B cell (primary cell): ENCODE measurements at regions not wholly inside any gene's neighbourhood (a gene's known extent, or its start where the extent isn't known, plus 50 kb on each side); places are given as distances from the start of the nearest gene placed in this dataset.

ENCODE experiments used
- ATAC-seq: fragments of 200-7000 bp; cut with Tn5 transposase; one replicate; pipeline ENCODE4 v1.10.0; 2021; ENCODE audit warnings: low read depth, mild to moderate bottlenecking, moderate number of reproducible peaks, moderate library complexity
- CTCF ChIA-PET: fragments of 350-600 bp; sonication (Branson Sonifier 250); formaldehyde crosslinking; loops from one replicate; lab custom pipeline; 2021; ENCODE audit warnings: antibody characterized with exemption, inconsistent platforms; lab: Charles Lee
- POLR2A ChIA-PET: fragments of 350-600 bp; sonication (Branson Sonifier 250); formaldehyde crosslinking; loops from one replicate; lab custom pipeline; 2021; ENCODE audit warnings: antibody characterized with exemption; lab: Charles Lee
- DNase-seq: peaks from one replicate; pipeline ENCODE4 v3.0.0; 2013
- H2AFZ ChIP-seq: 2 replicates; pipeline ENCODE4 v1.6.1; 2012; ENCODE audit warnings: mild to moderate bottlenecking, low read depth, low read length; ENCODE audit not compliant: insufficient read depth, poor library complexity, severe bottlenecking
- H3K27ac ChIP-seq, 2 donors: 1 replicate in 1 of 2; 2 replicates in 1 of 2; pipeline ENCODE4 v1.5.1; 2012 to 2013; ENCODE audit warnings: low read length in 2 of 2, mild to moderate bottlenecking in 2 of 2, moderate library complexity in 1 of 2
- H3K27me3 ChIP-seq, 4 experiments: fragments of 200-600 bp in 1 of 4; sonication (generic) in 1 of 4; replicated peaks in 1 of 4; 1 replicate in 2 of 4; 2 replicates in 2 of 4; pipeline versions ENCODE4 v1.6.1 to v1.7.0; 2013 to 2016; ENCODE audit warnings: low read length in 3 of 4, mild to moderate bottlenecking in 2 of 4, mixed read lengths in 1 of 4, moderate library complexity in 1 of 4; ENCODE audit not compliant: insufficient read depth in 4 of 4, control insufficient read depth in 3 of 4; ENCODE audit errors: control extremely low read depth in 1 of 4
- H3K36me3 ChIP-seq, 2 experiments: replicated peaks in 1 of 2; 1 replicate in 1 of 2; 2 replicates in 1 of 2; pipeline versions ENCODE4 v1.6.1 to v1.7.1; 2013; ENCODE audit warnings: low read length in 1 of 2; ENCODE audit not compliant: insufficient read depth in 2 of 2, control insufficient read depth in 1 of 2; ENCODE audit errors: control extremely low read depth in 1 of 2, extremely low read depth in 1 of 2
- H3K4me1 ChIP-seq, 2 donors: fragments of 200-600 bp in 1 of 2; sonication (generic) in 1 of 2; 1 replicate in 1 of 2; 2 replicates in 1 of 2; pipeline versions ENCODE4 v1.5.1 to v1.6.1; 2013 to 2017; ENCODE audit warnings: low read length in 2 of 2; ENCODE audit not compliant: control insufficient read depth in 2 of 2, insufficient read depth in 2 of 2
- H3K4me2 ChIP-seq: replicated peaks from 2 replicates; pipeline ENCODE3; 2012; ENCODE audit warnings: mild to moderate bottlenecking, low read depth, low read length; ENCODE audit not compliant: poor library complexity, severe bottlenecking
- H3K4me3 ChIP-seq, 5 experiments: fragments of 200-600 bp in 1 of 5; sonication (generic) in 1 of 5; 1 replicate in 3 of 5; 2 replicates in 2 of 5; pipeline versions ENCODE4 v1.5.1 to v1.7.0; 2011 to 2016; ENCODE audit warnings: low read length in 4 of 5, mild to moderate bottlenecking in 4 of 5, low read depth in 2 of 5, control low read depth in 1 of 5, moderate library complexity in 1 of 5; ENCODE audit not compliant: insufficient read depth in 1 of 5; ENCODE audit errors: control extremely low read depth in 1 of 5, extremely low read depth in 1 of 5
- H3K79me2 ChIP-seq: fragments of 200-600 bp; sonication (generic); one replicate; pipeline ENCODE4 v1.6.0; 2016; ENCODE audit warnings: low read length; ENCODE audit not compliant: control insufficient read depth, insufficient read depth
- H3K9ac ChIP-seq: fragments of 200-600 bp; sonication (generic); 2 replicates; pipeline ENCODE4 v1.6.1; 2017; ENCODE audit warnings: mild to moderate bottlenecking, low read length, moderate library complexity
- H3K9me3 ChIP-seq, 3 donors: one replicate each; pipeline versions ENCODE4 v1.6.1 to v1.7.1; 2013; ENCODE audit warnings: low read length in 2 of 3; ENCODE audit not compliant: control insufficient read depth in 2 of 3, insufficient read depth in 1 of 3; ENCODE audit errors: control extremely low read depth in 1 of 3
- H4K20me1 ChIP-seq: 2 replicates; pipeline ENCODE4 v1.6.0; 2012; ENCODE audit warnings: mild to moderate bottlenecking, low read length; ENCODE audit not compliant: insufficient read depth, control insufficient read depth, poor library complexity, severe bottlenecking
- H3K27ac Mint-ChIP-seq: one replicate; pipeline ENCODE4 v1.8.0; 2021; ENCODE audit warnings: mixed read lengths
- H3K27me3 Mint-ChIP-seq: one replicate; pipeline ENCODE4 v1.8.0; 2021; ENCODE audit warnings: mixed read lengths
- H3K4me1 Mint-ChIP-seq: one replicate; pipeline ENCODE4 v1.8.0; 2021; ENCODE audit warnings: mixed read lengths
- H3K4me3 Mint-ChIP-seq: one replicate; pipeline ENCODE4 v1.8.0; 2021; ENCODE audit warnings: mixed read lengths
- H3K9me3 Mint-ChIP-seq: one replicate; pipeline ENCODE4 v1.8.0; 2022; ENCODE audit warnings: mixed read lengths; ENCODE audit not compliant: insufficient read depth
- CTCF ChIP-seq: fragments of 200-600 bp; IDR thresholded peaks from one replicate; pipeline ENCODE4 v1.8.0; 2022; ENCODE audit warnings: antibody characterized with exemption, mild to moderate bottlenecking
- EZH2 ChIP-seq: IDR thresholded peaks from 2 replicates; pipeline ENCODE4 v1.6.1; 2012; ENCODE audit warnings: borderline replicate concordance, low read depth, mild to moderate bottlenecking, moderate library complexity, low read length; ENCODE audit not compliant: insufficient read depth, poor library complexity, severe bottlenecking
- WGBS: methylation state at CpG from one replicate; pipeline ENCODE4 v1.1.5; 2013; ENCODE audit warnings: missing lambda C conversion rate; ENCODE audit not compliant: insufficient coverage; 5-methylcytosine and 5-hydroxymethylcytosine counted together
- intact Hi-C: fragments of 100-400 bp; cut with micrococcal nuclease; formaldehyde crosslinking; loops from one replicate; pipeline ENCODE4 v1.10.0; 2022

- no peak overlapping the region for H3K27ac Mint-ChIP-seq
- H3K4me2 ChIP-seq = no peak overlapping the region
- no peaks in the 10 kb centered on the region for H3K4me1 ChIP-seq
- TF ChIP-seq EZH2 = no peak
- TF ChIP-seq CTCF = no peak
- CTCF ChIA-PET = no interaction called here
- H3K4me1 Mint-ChIP-seq = no peaks in the 10 kb centered on the region
- no peak overlapping the region for H3K9ac ChIP-seq
- POLR2A ChIA-PET = no interaction called here
- no peak for DNase-seq
- no peak overlapping the region for H3K4me3 Mint-ChIP-seq
- no peak overlapping the region for H3K27ac ChIP-seq
- H3K4me3 ChIP-seq = no peak overlapping the region
- no peaks in the 10 kb centered on the region for H3K79me2 ChIP-seq
- no peak for ATAC-seq
- no peak overlapping the region for H2AFZ ChIP-seq
- intact Hi-C loops = no loop called here
- no peaks in the 10 kb centered on the region for H3K27me3 ChIP-seq
- 91% methylated on average over 13 of the region's 14 CpGs for WGBS
- H3K9me3 ChIP-seq = peaks cover 0 to 14% (median 0%) of the 10 kb centered on the region in 3 donors
- no peaks in the 10 kb centered on the region for H3K36me3 ChIP-seq
- H3K27me3 Mint-ChIP-seq = no peaks in the 10 kb centered on the region
- H4K20me1 ChIP-seq = no peaks in the 10 kb centered on the region
- H3K9me3 Mint-ChIP-seq = peaks cover 2% of the 10 kb centered on the region
Measured at GRCh38 chr9:16069671-16070454, 517.0 kb downstream of the CCDC171 start.

- no peaks in the 10 kb centered on the region for H3K4me1 Mint-ChIP-seq
- Histone ChIP-seq H3K4me2 (no peak overlapping the region), H3K79me2 (no peaks in the 10 kb centered on the region), H3K9me3 (peaks cover 0 to 14% (median 0%) of the 10 kb centered on the region in 3 donors), H2AFZ (no peak overlapping the region), H3K36me3 (no peaks in the 10 kb centered on the region), H3K4me3 (no peak overlapping the region), H4K20me1 (no peaks in the 10 kb centered on the region), H3K27ac (no peak overlapping the region), H3K9ac (no peak overlapping the region), H3K27me3 (no peaks in the 10 kb centered on the region), H3K4me1 (no peaks in the 10 kb centered on the region)
- DNase-seq (no peak), ATAC-seq (no peak)
- 94% methylated on average over 5 of the region's 8 CpGs for WGBS
- TF ChIP-seq CTCF (no peak), EZH2 (no peak)
- H3K4me3 Mint-ChIP-seq = no peak overlapping the region
- CTCF ChIA-PET = no interaction called here
- peaks cover 2% of the 10 kb centered on the region for H3K9me3 Mint-ChIP-seq
- H3K27me3 Mint-ChIP-seq = no peaks in the 10 kb centered on the region
- intact Hi-C loops = no loop called here
- no peak overlapping the region for H3K27ac Mint-ChIP-seq
- POLR2A ChIA-PET = no interaction called here
Measured at GRCh38 chr9:16070455-16071145, 517.8 kb downstream of the CCDC171 start.
